ENCODE measurements at regions not wholly inside any gene's neighbourhood (a gene's known extent, or its start where the extent isn't known, plus 50 kb on each side); places are given as distances from the start of the nearest gene placed in this dataset.

GRCh38 chr4:100839712-100840111 is 321.9 kb upstream of the EMCN start:
- Histone ChIP-seq H2AFZ (ENCODE audit: low read length) (no peak overlapping the region), H2BK12ac (ENCODE audit: insufficient read length, low read depth, low read length) (no peak overlapping the region), H3K56ac (ENCODE audit: insufficient read length, low read depth, low read length) (no peak overlapping the region), H4K20me1 (ENCODE audit: control insufficient read depth, insufficient read depth, insufficient read length) (no peaks in the 10 kb centered on the region), H4K5ac (ENCODE audit: insufficient read length, low read depth, low read length) (no peak overlapping the region), H2BK15ac (ENCODE audit: low read depth, low read length) (no peak overlapping the region), H3K23ac (ENCODE audit: insufficient read length, low read depth, low read length) (no peak overlapping the region), H3K14ac (ENCODE audit: insufficient read depth, low read length) (no peak overlapping the region), H3K27me3 (ENCODE audit: insufficient read depth, low read length) (no peaks in the 10 kb centered on the region), H3K4ac (ENCODE audit: low read depth, low read length) (no peak overlapping the region), H3K23me2 (ENCODE audit: insufficient read length, low read depth, low read length, poor library complexity, severe bottlenecking) (no peaks in the 10 kb centered on the region), H3K4me2 (ENCODE audit: insufficient read depth, insufficient read length, low read length) (no peak overlapping the region), H3K9me3 (ENCODE audit: control insufficient read depth, low read depth, low read length) (no peaks in the 10 kb centered on the region), H2BK120ac (ENCODE audit: low read depth, low read length, poor library complexity, severe bottlenecking) (no peak overlapping the region), H3K27ac (ENCODE audit: insufficient read length, low read depth, low read length) (no peak overlapping the region), H4K8ac (replicated peaks; ENCODE audit: insufficient read length, low read depth, low read length) (no peak overlapping the region), H3K9ac (ENCODE audit: extremely low read depth, insufficient read length, low read length) (no peak overlapping the region), H2AK5ac (ENCODE audit: insufficient read length, low read length) (no peak overlapping the region), H3K18ac (ENCODE audit: insufficient read length, low read depth, low read length) (no peak overlapping the region), H4K91ac (ENCODE audit: insufficient read length, low read depth, low read length) (no peak overlapping the region), H3K79me2 (ENCODE audit: insufficient read depth, low read length) (no peaks in the 10 kb centered on the region), H2BK5ac (ENCODE audit: insufficient read length, low read length) (no peak overlapping the region), H3T11ph (ENCODE audit: low read length) (no peak overlapping the region), H2BK20ac (ENCODE audit: low read depth, low read length, poor library complexity, severe bottlenecking) (no peak overlapping the region), H3K79me1 (ENCODE audit: insufficient read depth, low read depth, low read length, poor library complexity, severe bottlenecking) (no peaks in the 10 kb centered on the region), H3K4me1 (ENCODE audit: insufficient read depth, low read length) (0 out of 2 replicates have a peak, but pooled peaks cover 3% of the 10 kb centered on the region)
- no peak for TF ChIP-seq CTCF (conservative IDR thresholded peaks at IDR 0.05)
- no peak for DNase-seq
- peaks cover 31 to 32% of the 10 kb centered on the region in 2 experiments for H3K4me1 Mint-ChIP-seq
- H3K27me3 Mint-ChIP-seq (ENCODE audit: low read depth), result no peaks in the 10 kb centered on the region
- WGBS (ENCODE audit: extremely low coverage, insufficient read length, low lambda C conversion rate), result no CpG with 5 or more reads among the region's 2 CpGs
- H3K9me3 Mint-ChIP-seq, result no peaks in the 10 kb centered on the region; a peak in 1 of 5 replicates
- H3K27ac Mint-ChIP-seq, result no peak overlapping the region
- no peak overlapping the region for H3K4me3 Mint-ChIP-seq
- peaks cover 0 to 6% (median 4%) of the 10 kb centered on the region in 3 experiments; a peak in 4 of 7 replicates for H3K36me3 Mint-ChIP-seq (ENCODE audit: insufficient read depth in 1 of 3, low read depth in 3 of 3)

All from H9 (cell line).